GM21360 (cell line): ENCODE measurements at regions not wholly inside any gene's neighbourhood (a gene's known extent, or its start where the extent isn't known, plus 50 kb on each side); places are given as distances from the start of the nearest gene placed in this dataset.
"Not testable (repeated sequence)": the region's sequence is repeated elsewhere in the genome, so short reads cannot be mapped to it uniquely, and the experiment has no call there.

Experiments used
- ATAC-seq: cut with Tn5 transposase; IDR thresholded peaks from one replicate; pipeline ENCODE4 v1.9.1; 2021; ENCODE audit warnings: mild to moderate bottlenecking, moderate library complexity; ENCODE audit not compliant: unreplicated experiment

GRCh38 chr13:22944378-22944777 is 236.4 kb upstream of the SGCG start:
- no peak for ATAC-seq

DNA sequence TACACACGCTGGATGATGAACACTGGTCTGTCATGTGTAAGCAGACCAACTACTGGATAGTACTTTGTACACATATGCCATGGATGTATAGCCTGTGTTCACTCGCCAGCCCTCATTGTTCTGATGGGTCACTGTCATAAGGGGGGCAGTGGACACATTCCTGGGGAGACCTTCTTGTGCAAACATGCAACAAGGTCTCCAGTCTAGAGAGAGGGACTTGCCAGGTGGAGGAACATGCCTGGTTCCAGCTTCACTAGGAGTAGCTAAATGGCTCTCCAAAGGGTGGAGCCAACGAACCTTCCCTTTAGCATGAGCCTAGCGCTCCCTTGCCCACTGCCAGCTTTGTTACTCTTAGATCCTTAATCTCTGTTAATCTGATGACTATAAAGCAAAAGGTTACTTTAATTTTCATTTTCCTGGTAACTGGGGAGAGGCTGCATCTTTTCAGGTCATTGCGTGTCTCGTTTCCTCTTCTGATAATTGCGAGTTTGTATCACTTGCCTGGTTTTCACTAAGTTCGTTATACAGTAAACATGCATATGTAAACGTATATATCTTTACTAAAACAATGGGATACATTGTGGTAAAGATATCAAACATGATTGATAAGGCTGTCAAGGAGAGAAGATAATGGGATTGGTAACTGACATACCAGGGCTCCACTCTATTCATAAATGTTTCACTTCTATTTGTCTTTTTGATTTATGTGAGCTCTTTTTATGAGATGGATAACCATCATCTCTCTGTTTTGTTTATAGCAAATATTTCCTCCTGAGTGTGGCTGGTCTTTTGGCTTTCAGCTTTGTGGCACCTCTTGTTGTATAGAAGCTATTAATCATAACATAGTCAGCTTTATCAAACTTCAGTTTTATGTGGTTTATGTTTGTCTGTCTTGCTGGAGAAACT is 235.2 kb upstream of the SGCG start:
- ATAC-seq: no peak

- ATAC-seq: no peak
These were observed 232.4 kb upstream of the SGCG start for GRCh38 chr13:22948421-22948820.

- not testable (repeated sequence) for ATAC-seq
These were observed 228.8 kb upstream of the SGCG start for GRCh38 chr13:22952018-22952417.

- not testable (repeated sequence) for ATAC-seq
These were observed 225.6 kb upstream of the SGCG start for GRCh38 chr13:22955147-22955546.

DNA sequence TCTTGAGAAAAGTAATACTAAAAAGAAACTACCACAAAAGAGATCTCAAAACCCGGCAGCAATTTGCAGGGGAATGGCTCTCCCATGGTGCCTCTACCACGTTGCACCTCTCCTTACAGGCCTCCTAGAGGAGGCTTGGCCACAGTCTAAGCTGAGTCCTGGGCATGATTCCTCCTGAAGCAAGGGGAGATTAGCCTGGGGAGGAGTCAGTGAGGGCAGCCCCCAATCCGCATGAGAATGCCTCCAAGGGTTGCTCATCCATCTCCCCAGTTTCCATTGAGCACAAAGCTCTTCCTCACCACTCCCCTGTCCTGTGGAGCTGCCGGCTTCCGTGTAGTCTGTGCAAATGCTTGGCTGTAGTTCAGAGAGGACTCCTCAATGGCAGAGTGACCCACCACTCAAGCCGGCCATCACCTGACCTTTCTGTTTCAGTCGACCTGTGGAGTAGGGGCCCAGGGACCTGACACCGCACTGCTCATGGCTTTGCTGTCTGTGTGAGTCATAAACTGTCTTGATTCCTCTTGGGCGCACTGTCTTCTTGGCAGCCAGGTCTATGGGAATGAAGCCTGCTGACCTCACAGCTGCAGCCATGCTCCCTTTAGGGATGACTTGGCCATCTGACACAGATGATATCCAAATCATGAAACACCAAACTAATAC is 224.2 kb upstream of the SGCG start:
- not testable (repeated sequence) for ATAC-seq

- not testable (repeated sequence) for ATAC-seq
These were observed 220.9 kb upstream of the SGCG start for GRCh38 chr13:22959859-22960258.

DNA sequence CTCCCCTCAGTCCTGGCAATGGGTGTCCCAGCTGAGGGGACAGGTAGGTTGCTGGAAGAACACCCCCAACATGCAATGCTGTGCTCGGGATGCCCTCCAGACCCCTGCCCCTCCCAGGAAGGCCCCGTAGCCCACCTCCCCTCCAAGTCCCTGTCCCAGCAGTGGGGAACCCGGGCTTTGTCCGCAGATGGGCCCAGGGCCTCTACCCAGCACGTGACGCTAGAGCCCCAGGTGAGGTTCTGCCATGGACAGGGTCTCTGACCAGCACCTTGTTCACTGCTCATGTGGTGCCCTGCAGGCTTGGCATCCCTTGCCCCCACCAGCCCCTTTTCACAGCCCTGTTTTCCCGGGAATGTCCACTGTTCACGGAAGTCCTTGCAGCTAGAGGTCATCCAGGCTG is 220.0 kb upstream of the SGCG start:
- no peak for ATAC-seq

DNA sequence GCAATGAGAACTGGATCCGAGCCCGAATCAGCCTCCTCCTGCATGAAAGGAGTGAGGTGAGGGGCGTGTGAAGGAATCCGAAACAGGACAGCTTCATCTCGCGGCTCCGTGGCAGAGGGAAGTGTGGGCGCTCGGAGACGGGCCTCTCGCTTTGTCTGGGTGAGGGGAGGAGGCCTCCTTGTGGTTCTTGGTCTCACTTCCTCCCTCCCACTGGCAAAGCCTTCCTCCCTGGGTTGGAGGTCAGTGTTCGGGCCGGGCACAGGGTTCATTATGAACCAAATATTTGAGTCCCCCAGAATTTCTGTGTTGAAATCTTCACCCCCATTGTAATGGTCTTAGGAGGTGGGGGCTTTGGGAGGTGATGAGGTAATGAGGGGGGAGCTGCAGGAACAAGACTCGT is 219.4 kb upstream of the SGCG start:
- not testable (repeated sequence) for ATAC-seq

- ATAC-seq: no peak
These were observed 218.8 kb upstream of the SGCG start for GRCh38 chr13:22961835-22962537.

GRCh38 chr13:22963384-22964053 is 217.3 kb upstream of the SGCG start:
- ATAC-seq: not testable (repeated sequence)

DNA sequence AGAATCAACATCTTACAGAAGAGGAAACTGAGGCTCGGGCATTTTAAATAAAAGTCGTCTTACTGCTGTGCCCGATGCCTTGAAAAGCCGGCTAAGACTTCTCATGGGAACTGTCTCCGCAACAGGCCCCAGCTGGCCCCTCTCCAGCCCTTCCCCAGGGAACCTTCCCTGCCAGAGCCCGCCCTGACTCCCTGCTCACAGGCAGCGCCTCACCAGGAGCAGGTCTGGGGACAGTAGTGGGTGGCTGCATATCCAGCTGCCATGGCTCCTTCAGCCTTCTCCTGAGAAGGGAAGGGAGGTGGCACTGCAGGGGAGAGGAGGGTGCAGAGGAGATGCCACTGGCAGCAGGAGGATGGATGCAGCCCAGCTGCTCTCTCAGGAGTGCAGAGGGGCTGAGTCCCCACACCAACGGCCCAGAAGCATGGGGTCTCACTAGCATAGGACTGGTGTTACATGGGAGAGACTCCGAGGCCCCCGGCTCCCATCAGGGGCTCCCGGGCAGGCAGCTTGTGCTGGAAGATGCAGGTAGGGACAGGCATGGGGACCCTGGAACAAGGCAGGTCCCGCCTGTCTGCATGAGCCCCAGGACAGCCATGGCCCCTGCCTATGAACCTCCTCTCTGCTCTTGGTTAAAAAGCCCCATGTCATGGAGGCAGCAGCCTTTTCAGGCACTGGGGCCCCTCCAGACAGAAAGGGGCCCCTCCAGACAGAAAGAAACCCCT is 216.4 kb upstream of the SGCG start:
- ATAC-seq: no peak

GRCh38 chr13:22965011-22965857 is 215.5 kb upstream of the SGCG start:
- ATAC-seq: not testable (repeated sequence)

DNA sequence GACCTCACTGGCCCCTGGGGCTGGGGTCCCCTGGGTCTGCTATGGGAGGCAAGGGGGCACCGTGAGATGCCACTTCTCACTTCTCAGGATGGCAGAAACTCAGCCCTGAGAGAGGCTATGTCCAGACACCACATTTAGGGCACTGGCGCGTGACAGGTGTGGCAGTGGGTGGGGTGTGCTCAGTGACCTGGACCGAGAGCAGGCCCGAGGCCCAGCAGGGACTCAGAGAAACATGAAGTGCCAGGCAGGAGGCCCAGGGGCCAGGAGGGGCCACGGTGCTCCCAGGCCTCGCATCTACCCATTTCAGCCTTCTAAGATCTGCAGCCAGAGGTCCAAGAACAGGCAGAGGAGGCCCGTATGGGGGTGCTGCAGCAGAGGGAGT is 214.9 kb upstream of the SGCG start:
- not testable (repeated sequence) for ATAC-seq

DNA sequence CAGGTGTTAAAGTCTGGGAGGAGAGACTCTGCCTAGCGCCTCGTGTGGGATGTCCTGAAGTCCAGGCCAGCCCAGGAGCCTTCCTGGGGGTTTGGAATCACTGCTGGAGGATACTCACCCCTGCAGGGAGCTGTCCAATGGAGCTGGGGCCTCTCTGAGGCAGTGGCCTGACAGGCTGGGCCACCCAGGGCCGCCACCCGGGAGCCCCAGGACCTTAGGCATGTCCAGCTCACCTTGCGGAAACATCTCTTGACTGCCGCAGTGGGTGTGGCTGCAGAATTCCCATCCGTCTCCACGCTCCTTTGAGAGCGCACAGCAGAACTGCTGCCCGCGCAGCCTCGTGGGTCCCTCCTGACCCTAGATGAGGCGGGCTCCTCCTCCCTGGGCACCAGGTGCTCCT is 214.0 kb upstream of the SGCG start:
- not testable (repeated sequence) for ATAC-seq

DNA sequence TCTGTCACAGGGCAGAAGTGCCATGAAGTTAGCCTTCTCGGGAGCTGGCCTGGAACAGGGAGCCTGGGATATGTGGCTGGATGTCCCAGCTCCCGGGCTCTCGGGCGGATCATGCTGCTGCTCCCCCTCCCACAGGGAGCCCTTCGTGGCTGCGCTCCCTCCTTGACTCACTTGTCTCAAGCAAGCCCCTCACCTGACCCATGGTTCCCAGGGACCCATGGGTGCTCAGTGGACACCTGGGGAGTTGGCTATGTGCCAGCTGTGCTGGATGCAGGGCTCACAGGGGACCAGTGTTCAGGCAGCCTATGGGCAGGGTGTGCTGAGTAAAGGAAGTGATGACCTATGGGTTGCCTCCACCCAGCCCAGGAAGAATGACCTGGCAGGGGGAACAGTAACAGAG is 213.1 kb upstream of the SGCG start:
- no peak for ATAC-seq

DNA sequence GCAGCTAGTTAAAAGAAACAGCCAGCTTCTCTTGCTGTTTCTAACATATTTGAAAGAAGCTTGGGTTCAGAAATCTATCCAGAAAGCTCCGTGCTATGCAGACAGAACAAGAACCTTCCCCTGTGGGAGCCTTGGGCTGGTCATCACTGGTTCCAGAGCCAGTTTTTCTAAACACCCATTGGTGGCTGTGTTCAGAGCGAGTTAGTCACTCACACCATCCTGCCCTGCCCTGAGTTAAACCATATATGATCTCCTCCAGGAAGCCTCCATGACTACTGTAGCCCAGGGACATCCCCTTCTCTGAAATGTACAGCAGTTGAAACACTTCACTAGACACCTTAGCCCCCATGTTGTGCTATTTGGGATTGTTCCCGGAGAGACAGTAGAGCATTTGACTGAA is 200.8 kb upstream of the SGCG start:
- ATAC-seq: no peak

GRCh38 chr13:22980936-22981335 is 199.8 kb upstream of the SGCG start:
- no peak for ATAC-seq

- no peak for ATAC-seq
These were observed 187.6 kb upstream of the SGCG start for GRCh38 chr13:22993148-22993547.

GRCh38 chr13:23003446-23003845 is 177.3 kb upstream of the SGCG start:
- no peak for ATAC-seq
